ENCODE measurements at regions not wholly inside any gene's neighbourhood (a gene's known extent, or its start where the extent isn't known, plus 50 kb on each side); places are given as distances from the start of the nearest gene placed in this dataset.

DNA sequence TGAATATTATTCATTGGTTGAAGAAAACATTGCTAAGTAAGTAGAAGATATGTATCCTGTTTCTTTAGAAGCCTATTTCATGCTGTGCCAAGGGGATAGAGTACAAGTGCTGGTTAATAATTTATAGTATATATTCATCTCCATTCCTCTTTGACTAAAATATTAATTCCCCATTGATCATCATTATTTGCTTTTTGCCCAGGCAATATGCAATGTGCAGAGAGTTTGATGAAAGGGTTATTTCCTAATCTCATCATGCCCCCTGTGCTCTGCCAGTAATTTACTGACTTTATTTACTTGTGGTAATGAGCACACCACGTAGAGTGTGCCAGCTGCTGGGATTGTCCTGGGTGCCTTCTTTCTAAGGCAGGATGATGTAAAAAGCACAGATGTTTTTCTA lies 180.9 kb downstream of the REEP3 start:
- ATAC-seq, result no peak
- Mint-ChIP-seq H3K36me3 (no peaks in the 10 kb centered on the region), H3K9me3 (no peaks in the 10 kb centered on the region), H3K27ac (no peak overlapping the region), H3K4me3 (no peak overlapping the region), H3K27me3 (ENCODE audit: low read depth in 2 of 2) (peaks cover 4 to 6% of the 10 kb centered on the region in 2 donors), H3K4me1 (no peaks in the 10 kb centered on the region)
- TF ChIP-seq, protein P1, sequence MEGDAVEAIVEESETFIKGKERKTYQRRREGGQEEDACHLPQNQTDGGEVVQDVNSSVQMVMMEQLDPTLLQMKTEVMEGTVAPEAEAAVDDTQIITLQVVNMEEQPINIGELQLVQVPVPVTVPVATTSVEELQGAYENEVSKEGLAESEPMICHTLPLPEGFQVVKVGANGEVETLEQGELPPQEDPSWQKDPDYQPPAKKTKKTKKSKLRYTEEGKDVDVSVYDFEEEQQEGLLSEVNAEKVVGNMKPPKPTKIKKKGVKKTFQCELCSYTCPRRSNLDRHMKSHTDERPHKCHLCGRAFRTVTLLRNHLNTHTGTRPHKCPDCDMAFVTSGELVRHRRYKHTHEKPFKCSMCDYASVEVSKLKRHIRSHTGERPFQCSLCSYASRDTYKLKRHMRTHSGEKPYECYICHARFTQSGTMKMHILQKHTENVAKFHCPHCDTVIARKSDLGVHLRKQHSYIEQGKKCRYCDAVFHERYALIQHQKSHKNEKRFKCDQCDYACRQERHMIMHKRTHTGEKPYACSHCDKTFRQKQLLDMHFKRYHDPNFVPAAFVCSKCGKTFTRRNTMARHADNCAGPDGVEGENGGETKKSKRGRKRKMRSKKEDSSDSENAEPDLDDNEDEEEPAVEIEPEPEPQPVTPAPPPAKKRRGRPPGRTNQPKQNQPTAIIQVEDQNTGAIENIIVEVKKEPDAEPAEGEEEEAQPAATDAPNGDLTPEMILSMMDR (IDR thresholded peaks at IDR 0.05), result no peak
- Histone ChIP-seq H3K4me3 (ENCODE audit: low read length) (no peak overlapping the region), H3K36me3 (ENCODE audit: control insufficient read depth, insufficient read depth, low read length) (no peaks in the 10 kb centered on the region), H3K4me1 (ENCODE audit: control insufficient read depth, insufficient read depth, low read length) (peaks cover 7% of the 10 kb centered on the region), H3K27me3 (ENCODE audit: control insufficient read depth, insufficient read depth, low read length) (no peaks in the 10 kb centered on the region), H3K9me3 (ENCODE audit: control insufficient read depth, insufficient read depth, low read length) (no peaks in the 10 kb centered on the region), H3K27ac (ENCODE audit: low read length) (no peak overlapping the region)
- 67% methylated on average over 1 of the region's 1 CpG for WGBS (ENCODE audit: insufficient coverage)
- intact Hi-C loops (cut with micrococcal nuclease), result no loop called here
- DNase-seq, result no peak

DNA sequence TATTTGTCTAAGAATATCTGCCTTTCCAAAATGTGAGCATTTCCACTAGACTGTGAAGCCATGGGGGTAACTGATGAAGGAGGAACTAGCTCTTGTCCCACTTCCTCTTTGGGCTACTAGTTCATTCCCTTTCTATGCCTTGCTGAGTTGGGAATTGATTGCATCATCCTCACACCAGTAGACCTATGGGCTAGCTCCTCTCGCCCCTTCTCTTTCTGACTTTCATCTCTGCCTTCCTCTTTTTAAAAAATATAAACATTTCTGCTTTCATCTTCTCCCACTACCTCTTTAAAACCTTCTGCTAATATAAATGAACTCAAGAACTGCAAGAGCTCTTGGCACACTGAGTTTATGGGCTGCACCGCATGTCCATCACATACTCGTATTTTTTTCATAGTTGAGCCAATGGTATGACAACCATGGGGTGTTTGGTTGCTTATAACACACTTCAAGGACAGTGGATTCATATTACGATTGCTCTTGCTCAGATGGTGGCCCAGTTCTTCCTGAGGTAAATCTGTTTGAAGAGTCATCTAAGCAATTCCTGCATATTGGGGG lies 182.0 kb downstream of the REEP3 start:
- Histone ChIP-seq H3K4me3 (ENCODE audit: low read length) (no peak overlapping the region), H3K36me3 (ENCODE audit: control insufficient read depth, insufficient read depth, low read length) (no peaks in the 10 kb centered on the region), H3K27ac (ENCODE audit: low read length) (no peak overlapping the region), H3K27me3 (ENCODE audit: control insufficient read depth, insufficient read depth, low read length) (no peaks in the 10 kb centered on the region), H3K9me3 (ENCODE audit: control insufficient read depth, insufficient read depth, low read length) (no peaks in the 10 kb centered on the region), H3K4me1 (ENCODE audit: control insufficient read depth, insufficient read depth, low read length) (peaks cover 7% of the 10 kb centered on the region)
- no peak overlapping the region for H3K4me3 Mint-ChIP-seq
- TF ChIP-seq, protein P1 (IDR thresholded peaks at IDR 0.05), result no peak
- no peaks in the 10 kb centered on the region for H3K36me3 Mint-ChIP-seq
- 84% methylated on average over 4 of the region's 4 CpGs for WGBS (ENCODE audit: insufficient coverage)
- no peaks in the 10 kb centered on the region for H3K4me1 Mint-ChIP-seq
- H3K9me3 Mint-ChIP-seq, result no peaks in the 10 kb centered on the region
- DNase-seq (peak in 1 of 2 donors; percentile 10), ATAC-seq (no peak)
- H3K27ac Mint-ChIP-seq, result no peak overlapping the region
- intact Hi-C loops (cut with micrococcal nuclease), result no loop called here
- H3K27me3 Mint-ChIP-seq (ENCODE audit: low read depth in 2 of 2), result peaks cover 4 to 6% of the 10 kb centered on the region in 2 donors

DNA sequence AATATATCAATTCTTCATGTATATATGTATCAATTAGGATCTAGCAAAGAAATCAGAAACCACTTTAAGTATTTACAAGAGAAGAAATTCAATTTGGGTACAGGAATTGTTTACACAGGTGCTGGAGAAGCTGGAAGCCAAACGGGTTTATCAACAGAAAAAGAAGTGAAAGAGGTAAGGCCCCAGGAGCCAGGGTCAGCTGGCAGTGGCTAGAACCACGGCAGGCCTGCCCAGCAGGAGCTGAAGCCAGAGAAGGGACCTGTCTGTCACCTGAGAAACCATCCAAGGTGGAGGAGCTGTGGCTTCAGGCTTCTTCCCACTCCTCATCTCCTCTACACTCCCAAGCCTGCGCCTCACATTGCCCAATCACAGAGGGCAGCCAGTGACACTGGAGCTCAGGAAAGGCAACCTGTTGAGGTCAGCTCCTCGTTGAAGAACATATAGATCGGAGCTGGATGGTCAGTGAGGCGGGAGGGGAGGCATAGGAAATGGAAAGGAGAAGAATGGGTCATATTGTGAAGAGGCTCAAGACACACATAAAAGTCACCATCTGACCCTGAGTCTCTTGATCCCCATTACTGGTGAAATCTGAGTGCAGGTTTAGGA lies 182.6 kb downstream of the REEP3 start:
- no peaks in the 10 kb centered on the region for H3K9me3 Mint-ChIP-seq
- 76% methylated on average over 6 of the region's 6 CpGs for WGBS (ENCODE audit: insufficient coverage)
- DNase-seq, result no peak
- no peak overlapping the region for H3K4me3 Mint-ChIP-seq
- intact Hi-C loops (cut with micrococcal nuclease), result no loop called here
- Histone ChIP-seq H3K27ac (ENCODE audit: low read length) (no peak overlapping the region), H3K4me3 (ENCODE audit: low read length) (no peak overlapping the region), H3K36me3 (ENCODE audit: control insufficient read depth, insufficient read depth, low read length) (no peaks in the 10 kb centered on the region), H3K27me3 (ENCODE audit: control insufficient read depth, insufficient read depth, low read length) (no peaks in the 10 kb centered on the region), H3K4me1 (ENCODE audit: control insufficient read depth, insufficient read depth, low read length) (peaks cover 7% of the 10 kb centered on the region), H3K9me3 (ENCODE audit: control insufficient read depth, insufficient read depth, low read length) (no peaks in the 10 kb centered on the region)
- peaks cover 4 to 6% of the 10 kb centered on the region in 2 donors for H3K27me3 Mint-ChIP-seq (ENCODE audit: low read depth in 2 of 2)
- no peak for ATAC-seq
- H3K36me3 Mint-ChIP-seq, result no peaks in the 10 kb centered on the region
- H3K27ac Mint-ChIP-seq, result no peak overlapping the region
- no peaks in the 10 kb centered on the region for H3K4me1 Mint-ChIP-seq
- TF ChIP-seq, protein P1 (IDR thresholded peaks at IDR 0.05), result no peak

Measured in natural killer cell (primary cell).